Fibroblast of mammary gland (primary cell): ENCODE measurements at regions not wholly inside any gene's neighbourhood (a gene's known extent, or its start where the extent isn't known, plus 50 kb on each side); places are given as distances from the start of the nearest gene placed in this dataset.

Source experiments
- DNase-seq: peaks from one replicate; pipeline ENCODE4 v3.0.0-alpha.2; 2010; ENCODE audit warnings: low read depth
- H3K4me3 ChIP-seq: 2 replicates; pipeline ENCODE4 v1.5.1; 2011; ENCODE audit warnings: low read depth, mild to moderate bottlenecking, low read length, moderate library complexity; ENCODE audit not compliant: control insufficient read depth
- TF ChIP-seq, protein P1 (sequence below): conservative IDR thresholded peaks from 2 replicates; pipeline ENCODE4 v1.5.1; 2011; ENCODE audit warnings: low read depth, low read length, inconsistent platforms; ENCODE audit not compliant: control insufficient read depth, insufficient read depth

- peak; percentile 27 for DNase-seq
- TF ChIP-seq, protein P1, sequence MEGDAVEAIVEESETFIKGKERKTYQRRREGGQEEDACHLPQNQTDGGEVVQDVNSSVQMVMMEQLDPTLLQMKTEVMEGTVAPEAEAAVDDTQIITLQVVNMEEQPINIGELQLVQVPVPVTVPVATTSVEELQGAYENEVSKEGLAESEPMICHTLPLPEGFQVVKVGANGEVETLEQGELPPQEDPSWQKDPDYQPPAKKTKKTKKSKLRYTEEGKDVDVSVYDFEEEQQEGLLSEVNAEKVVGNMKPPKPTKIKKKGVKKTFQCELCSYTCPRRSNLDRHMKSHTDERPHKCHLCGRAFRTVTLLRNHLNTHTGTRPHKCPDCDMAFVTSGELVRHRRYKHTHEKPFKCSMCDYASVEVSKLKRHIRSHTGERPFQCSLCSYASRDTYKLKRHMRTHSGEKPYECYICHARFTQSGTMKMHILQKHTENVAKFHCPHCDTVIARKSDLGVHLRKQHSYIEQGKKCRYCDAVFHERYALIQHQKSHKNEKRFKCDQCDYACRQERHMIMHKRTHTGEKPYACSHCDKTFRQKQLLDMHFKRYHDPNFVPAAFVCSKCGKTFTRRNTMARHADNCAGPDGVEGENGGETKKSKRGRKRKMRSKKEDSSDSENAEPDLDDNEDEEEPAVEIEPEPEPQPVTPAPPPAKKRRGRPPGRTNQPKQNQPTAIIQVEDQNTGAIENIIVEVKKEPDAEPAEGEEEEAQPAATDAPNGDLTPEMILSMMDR, result no peak
- H3K4me3 ChIP-seq, result no peak overlapping the region
Observed at GRCh38 chr11:70604630-70605467, 206.5 kb downstream of the CTTN start.

DNA sequence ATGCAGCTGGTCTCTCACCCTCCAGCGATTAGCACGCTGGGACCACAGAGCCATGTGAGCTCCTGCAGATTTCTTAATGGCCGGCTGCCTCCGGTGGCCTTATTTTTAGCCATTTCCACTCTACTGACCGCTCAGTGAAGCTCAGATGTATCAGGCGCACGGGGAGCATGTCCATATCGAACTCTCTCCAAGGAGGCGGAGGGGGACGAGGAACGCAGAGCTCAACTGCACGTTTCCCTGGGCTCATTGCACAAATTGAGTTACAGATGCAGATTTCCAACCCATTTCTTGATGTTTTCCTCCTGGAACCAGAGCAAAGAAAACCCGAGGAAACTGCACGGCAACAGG lies 207.1 kb downstream of the CTTN start:
- TF ChIP-seq, protein P1, result no peak
- no peak for DNase-seq
- H3K4me3 ChIP-seq, result no peak overlapping the region

- no peak overlapping the region for H3K4me3 ChIP-seq
- no peak for DNase-seq
- TF ChIP-seq, protein P1, result no peak
Observed at GRCh38 chr11:70605846-70606245, 207.5 kb downstream of the CTTN start.

GRCh38 chr11:70606248-70606950 lies 208.1 kb downstream of the CTTN start:
- TF ChIP-seq, protein P1, result no peak
- H3K4me3 ChIP-seq, result no peak overlapping the region
- no peak for DNase-seq

DNA sequence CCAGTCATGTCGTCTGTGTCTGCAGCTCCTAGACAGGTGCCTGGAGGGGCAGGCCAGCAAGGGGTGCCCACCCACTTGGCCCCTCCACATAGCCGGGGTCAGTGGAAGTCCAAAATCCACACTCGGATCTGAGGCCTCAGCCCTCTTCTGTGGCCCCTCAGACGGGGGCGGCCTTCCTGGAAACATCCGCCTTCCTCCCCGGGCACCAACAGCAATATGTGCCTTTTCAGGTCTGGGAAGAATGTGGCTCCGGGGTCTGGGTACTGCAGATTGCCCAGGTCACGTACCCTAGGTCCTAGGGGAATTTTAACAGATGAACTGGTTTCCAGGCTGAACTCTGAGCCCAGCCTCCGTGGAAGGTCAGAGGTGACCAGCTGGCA lies 208.6 kb downstream of the CTTN start:
- no peak for DNase-seq
- H3K4me3 ChIP-seq, result no peak overlapping the region
- TF ChIP-seq, protein P1, result no peak

DNA sequence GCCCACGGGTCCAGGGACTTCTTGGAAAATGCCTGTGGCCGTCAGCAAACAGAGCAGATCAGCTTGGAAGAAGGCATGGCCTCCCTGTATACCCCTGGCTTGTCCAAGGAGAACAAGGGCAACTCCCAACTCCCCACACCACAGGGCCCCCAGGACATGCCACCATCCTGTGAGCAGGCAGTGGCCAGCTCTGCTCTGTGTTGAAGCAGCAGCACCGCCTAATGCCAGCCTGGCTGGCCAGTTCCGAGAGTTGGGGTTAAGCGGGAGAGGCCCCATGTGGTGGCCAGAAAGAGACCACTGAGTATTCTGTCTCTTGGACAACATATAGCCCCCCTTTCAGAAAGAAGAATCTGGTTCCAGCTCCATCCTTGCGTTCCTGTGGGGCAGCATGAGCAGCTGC lies 209.2 kb downstream of the CTTN start:
- TF ChIP-seq, protein P1, result no peak
- no peak for DNase-seq
- H3K4me3 ChIP-seq, result no peak overlapping the region
